ENCODE measurements at regions not wholly inside any gene's neighbourhood (a gene's known extent, or its start where the extent isn't known, plus 50 kb on each side); places are given as distances from the start of the nearest gene placed in this dataset.

DNA sequence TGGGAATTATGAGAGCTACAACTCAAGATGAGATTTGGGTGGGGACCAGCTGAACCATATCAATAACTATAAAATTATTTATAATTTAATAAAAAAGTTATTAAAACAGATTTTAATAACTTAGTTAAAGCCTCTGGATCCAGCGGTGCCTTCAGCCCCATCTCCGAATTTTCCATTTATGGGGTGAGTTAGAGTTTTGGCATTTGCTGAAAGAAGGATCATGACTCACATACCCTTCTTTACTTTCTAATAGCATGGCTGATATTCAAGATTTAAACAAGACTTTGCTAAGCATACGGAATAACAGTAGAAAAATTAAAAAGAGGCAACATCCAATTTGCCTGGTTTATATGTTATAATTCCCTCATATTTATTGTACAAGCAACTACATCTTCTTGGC, 94.5 kb downstream of the RDH14 start:
- DNase-seq (ENCODE audit: low spot score) = no peak

DNA sequence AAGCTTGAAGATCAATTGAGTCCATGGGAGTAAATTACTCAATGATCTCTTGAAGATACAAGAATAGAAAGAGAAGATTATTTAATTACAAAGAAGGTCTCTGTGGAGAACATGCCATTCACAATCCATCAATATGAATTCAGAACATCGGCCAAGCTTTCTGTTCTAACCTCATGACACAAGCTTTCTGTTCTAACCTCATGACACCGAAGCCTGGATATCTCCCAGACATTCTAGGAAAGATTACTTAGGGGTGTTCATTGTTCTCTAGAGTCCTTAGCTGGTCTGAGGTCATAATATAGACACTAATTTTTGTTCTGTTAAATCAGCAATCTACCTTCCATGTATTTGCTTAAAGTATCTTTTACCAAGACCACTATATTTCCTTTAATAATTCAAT, 95.5 kb downstream of the RDH14 start:
- no peak for DNase-seq (ENCODE audit: low spot score)

DNA sequence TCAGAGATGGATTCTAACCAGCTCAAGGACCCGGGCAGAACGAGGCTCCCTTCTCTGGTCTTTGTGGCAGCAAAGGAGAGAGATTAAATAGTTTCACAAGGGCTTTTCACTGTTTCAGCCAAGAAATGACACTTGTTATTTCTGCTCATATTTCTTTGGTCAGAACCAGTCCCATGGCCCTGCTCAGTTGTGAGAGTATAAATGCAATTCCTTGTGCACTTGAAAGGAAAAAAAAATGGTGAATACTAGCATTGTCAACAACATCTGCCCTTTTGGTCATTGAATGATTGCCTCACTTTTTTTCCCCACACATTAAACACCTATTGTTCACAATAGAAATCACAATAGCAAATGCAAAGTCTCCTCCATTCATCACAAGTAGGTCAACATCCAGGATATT, 104.4 kb downstream of the RDH14 start:
- no peak for DNase-seq (ENCODE audit: low spot score)

DNA sequence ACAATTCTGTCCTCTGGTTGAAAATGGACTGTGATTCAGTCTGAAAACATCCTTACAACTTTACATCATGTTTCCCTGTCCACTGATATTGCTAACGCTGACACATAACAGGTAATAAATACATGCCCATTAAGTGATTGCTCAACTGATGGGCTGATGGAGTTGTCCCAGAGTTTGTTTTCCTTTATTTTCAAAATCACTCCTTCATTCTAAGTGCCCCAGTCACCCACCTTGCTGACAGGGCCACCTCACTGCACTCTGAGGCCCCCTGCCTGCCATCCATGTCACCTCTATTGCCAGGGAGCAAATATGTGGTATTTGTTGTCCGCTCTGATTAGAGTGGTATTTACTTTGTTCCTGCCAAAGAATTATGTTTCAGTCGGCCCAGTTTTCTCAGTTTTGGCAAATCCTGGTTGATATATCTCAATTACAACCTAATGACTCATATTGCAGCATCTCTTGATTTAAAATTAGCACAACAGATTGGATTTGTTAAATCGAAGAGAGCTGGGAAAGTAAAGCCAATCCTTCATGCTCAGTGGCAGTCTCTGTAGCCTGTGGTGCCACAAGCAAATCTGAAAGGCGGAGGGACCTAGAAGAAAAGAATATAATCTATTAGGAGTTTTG, 105.1 kb downstream of the RDH14 start:
- no peak for DNase-seq (ENCODE audit: low spot score)

DNA sequence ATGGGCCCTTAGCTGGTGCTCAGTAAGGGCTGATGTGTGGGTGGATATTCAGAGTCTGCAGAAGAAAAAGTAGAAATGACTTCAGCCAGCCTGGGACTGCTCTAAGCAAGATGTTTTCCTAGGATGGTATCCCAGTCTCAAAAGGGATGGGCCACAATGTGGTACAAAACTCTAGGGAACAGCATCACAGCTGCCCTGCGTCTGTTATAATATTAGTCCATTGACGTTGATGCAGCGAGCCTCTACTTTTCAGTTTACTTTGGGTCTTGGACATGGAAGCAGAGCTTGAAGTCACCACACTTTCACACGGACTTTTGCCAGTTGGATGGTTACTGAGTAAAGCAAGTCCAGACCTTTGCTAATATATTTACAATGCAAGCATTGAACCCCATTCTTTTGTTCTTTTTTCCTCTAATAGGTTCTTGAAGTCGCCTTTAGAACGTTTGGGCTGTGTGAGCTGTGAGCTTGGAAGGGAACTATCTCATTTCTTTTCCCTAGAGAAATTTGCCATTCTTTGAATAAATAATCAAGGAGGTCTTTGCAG, 105.7 kb downstream of the RDH14 start:
- DNase-seq (ENCODE audit: low spot score) = no peak

DNA sequence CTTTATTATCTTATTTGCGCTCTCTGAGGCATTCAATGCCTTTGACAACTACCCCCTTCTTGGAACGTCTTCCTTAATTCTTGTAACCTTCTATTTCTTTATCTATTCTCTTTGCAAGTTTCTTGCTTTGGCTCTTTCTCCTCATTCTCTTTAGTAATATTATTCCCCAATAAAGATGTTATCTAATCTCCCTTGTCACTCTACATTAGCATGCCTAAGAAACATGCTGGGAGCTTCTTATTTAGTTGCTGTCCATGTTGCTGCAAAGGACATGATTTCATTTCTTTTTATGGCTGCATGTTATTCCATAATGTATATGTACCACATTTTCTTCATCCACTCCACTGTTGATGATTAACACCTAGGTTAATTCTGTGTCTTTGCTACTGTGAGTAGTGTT, 113.7 kb downstream of the RDH14 start:
- no peak for DNase-seq (ENCODE audit: low spot score)

DNA sequence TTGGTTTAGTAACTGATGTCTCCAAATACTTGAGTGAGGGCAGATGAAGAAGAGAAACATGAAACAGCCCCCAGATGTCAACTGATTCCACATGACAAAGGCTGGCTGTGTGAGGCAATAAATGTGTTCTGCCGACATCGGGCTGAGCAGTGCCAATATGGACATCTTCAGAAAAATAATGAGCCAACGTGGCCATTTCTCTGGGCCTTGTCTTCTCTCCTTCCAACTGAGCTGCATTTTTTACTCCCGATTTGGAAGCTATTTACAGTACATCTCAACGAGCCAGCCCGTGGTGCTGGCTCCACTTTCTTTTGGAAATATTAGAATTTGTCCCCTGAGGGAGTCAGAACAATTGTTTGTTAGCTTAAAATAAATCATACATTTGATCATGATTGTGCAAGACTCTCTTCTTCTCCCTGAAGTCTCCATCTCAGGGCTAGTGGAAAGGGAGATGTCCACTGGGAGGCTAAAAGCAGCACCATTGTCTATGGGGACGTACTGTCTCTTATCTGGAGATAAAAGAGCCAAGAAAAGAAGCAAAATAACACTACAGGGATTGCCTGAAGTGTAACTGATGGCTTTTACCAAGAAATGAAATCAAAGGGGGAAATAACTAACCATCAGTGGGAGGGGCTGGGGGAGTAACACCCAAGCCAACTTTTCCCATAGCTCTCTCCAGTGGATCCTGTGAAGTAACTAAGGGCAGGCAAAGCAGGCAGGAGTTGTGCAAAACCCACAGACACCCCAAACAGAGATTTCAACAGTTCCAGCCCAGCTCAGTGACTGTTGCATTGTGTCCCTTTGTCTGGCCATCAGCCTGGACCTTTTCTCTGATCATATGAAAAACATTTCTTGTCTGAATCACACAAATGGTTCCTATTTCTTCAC, 114.8 kb downstream of the RDH14 start:
- DNase-seq (ENCODE audit: low spot score) = no peak

DNA sequence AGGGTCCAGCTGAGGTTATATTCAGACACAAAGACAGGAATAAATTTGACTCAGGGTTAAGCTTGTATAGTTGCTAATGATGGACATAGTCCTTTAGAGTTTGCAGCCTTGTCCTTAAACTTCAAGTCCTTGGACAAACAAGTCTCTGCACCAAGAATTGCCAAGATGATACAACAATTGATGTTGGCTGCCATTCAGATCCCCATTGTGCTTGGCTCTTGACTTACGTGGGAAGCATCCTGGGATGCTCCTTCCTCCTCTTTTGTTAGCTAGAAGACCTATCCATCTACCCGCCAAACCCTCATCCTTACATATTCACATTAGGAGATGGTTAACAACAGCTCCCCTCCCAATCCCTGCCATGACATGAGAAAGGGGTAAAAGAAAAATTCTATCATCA, 115.6 kb downstream of the RDH14 start:
- DNase-seq (ENCODE audit: low spot score) = no peak

DNA sequence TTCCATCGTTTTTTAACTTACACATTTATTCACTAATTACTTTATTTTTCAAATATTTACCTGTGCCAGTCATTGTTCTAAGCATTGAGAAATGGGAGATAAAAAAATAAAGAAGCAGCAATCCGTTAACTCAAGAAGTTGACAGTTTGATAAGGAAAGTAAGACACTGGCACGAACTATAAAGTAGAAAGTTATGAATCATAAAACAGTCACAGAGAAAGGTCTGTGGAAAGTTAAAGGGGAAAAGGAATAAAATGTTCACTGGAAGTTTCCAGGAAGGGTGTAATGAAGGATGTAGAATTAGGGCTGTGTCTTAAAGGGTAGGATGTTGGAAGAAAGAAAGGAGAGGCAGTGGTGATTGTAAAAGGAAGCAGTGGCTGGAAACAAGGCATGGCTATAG, 118.9 kb downstream of the RDH14 start:
- DNase-seq (ENCODE audit: low spot score) = peak; percentile 73

DNA sequence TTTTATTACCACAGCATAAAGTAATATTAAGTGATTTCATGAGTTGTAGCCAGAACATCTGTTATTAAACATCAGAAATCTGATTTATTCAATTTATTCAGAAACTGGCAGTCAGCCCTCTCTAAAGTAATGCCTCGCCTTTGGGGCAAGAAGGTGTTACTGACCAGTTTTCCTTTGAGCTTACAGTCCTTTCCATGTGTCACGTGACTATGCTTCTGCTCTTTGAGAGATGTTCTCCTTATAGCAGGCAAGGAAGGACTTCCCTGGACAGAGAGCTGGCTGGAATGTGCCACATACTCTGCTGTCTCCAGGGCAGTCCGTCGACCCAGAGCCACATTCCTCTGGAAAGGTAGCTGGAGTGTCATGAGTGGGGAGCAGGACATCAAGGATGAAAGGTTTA, 119.7 kb downstream of the RDH14 start:
- DNase-seq (ENCODE audit: low spot score) = no peak

DNA sequence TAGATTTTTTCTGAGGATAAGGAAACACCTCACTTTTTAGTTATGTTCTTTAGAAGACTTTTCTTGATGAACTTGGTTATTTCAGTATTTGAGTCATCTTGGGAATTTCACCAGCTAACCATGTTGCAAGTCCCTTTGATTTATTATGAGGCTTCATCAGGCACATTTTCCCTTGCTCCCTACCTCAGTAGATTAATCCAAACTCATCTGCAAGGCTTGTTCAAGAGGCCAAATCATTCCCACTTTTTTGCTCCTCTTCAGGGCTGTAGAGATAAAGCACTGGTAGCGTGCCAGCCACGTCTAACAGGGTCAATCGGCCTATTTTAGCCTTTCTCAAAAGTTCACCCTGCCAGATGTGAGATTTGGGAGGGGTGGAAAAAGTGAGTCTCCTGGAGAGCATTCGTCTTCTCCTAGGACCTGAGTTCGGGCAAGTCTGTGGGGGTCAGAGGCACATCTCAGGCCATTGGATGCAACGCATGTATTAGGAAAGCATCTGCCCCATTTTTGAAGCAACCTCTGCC, 120.3 kb downstream of the RDH14 start:
- DNase-seq (ENCODE audit: low spot score) = peak; percentile 88

DNA sequence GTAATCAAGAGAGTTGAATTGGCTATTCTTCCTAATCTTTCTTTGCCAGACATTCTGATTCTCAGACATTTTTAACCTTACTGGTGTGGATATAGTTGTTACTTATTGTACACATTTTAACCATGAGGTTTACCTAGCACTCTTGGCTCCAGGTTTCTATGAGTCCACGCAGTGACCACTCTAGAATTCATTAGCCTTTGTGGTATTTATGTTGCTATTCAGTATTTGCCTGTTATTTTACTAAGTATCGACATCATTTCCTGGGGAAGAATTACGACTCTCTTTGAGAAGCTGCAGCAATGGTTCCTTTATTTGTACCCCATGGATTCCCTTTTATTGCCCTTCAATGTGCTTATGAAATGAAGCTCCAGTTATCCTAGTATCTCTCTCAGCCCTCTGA, 120.7 kb downstream of the RDH14 start:
- DNase-seq (ENCODE audit: low spot score) = no peak

DNA sequence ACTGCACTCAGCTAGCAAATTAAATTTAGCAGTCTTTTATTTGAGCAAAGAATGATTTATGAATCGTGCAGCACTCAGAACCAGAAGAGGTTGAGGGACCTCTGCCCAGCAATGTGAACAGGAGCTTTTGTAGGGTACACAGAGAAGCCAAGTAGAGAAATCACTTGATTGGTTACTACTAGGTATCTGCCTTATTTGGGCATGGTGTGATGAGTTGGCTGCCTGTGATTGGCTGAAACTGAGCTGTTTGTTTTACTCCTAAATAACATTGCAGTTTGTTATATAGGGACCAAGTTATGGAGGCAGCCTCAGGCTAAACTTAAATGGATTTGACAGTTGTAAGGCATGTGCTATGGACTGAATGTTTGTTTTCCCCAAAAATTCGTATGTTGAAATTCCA, 122.5 kb downstream of the RDH14 start:
- no peak for DNase-seq (ENCODE audit: low spot score)

DNA sequence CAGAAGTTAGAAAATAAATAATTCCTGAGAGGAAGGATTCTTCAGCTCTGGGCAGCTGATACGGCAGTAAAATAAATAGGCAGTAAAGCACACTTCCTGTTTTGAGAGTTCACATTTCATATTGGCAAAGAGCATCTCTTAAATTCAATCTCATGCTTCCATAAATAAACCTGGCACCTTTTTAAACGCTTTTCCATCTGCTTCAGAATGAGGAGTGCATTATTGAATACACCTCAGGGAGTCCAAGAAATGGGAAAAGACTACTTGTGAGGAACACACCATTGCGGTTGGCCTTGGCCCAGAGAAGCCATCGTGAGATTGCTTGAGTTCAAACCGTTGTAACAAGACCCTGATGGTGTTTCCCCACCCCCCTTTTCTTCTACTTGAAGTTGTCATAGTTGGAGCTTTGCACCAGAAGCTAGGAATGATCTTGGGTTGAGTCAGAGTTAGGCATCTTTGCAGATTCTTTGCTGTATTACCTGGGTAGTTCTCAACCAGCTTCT, 123.9 kb downstream of the RDH14 start:
- no peak for DNase-seq (ENCODE audit: low spot score)

DNA sequence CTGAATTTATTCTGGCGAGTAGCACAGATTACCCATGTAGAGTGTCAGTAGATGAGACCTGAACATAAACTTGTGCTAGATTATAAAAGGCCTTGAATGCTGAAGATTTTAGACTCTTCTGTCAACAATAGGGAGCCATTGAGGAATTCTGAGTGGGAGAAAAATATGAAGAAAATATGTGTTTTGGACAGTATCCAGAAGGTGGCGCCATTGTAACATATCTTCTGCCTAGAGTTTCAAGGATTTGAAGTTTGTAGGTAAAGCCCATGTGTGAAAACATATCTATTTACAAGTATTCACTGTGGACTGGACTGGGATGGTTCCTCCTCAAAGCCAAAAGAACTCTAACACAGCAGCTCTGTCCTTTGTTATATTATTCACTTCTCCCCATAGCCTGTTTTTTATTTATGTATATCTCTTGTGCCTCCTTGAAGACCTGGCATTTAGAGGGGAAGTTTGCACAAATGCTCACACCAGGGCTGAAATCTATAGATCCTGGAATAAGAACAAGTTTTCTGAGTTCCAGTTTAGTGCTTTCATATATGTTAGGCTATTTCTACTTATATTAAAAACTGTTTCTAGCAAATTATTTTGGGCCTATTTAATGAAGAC, 124.9 kb downstream of the RDH14 start:
- DNase-seq (ENCODE audit: low spot score) = peak; percentile 72

DNA sequence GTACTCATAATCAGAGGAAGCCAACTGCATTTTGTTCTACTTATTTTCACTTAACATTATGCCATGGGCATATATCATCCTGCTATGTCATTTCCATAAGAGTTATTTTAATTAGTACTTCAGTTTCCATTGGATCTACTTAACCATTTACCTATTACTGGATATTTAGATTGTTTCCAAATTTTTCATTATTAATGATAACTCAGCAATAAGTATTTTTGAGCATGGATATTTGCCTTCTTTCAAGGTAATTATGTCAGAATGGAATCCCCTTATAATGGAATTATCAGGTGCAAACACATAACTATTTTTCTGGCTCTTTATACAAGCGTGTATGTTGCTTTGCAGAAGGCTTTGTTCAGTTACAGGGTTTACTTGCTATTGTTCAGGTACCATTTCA, 126.6 kb downstream of the RDH14 start:
- no peak for DNase-seq (ENCODE audit: low spot score)

DNA sequence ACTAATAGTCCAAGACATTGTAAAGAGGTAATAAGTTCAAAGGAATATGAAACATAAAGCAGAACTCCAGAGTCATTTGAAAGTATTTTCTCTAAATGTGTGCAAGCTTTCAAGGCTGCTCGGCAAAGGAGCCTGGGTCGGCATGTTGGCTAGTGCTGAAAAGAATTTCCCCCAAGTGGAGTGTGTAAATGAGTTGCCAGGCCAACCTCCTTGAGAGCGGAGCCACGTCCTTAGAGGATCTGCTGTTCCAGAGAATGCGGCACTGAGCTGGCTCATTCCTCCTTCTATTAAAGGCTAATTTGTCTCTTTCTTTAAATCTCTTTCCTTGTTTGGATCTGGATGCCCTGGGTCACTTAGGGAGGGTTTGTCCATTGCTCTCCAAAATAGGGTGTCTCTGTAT, 127.5 kb downstream of the RDH14 start:
- peak; percentile 83 for DNase-seq (ENCODE audit: low spot score)

DNA sequence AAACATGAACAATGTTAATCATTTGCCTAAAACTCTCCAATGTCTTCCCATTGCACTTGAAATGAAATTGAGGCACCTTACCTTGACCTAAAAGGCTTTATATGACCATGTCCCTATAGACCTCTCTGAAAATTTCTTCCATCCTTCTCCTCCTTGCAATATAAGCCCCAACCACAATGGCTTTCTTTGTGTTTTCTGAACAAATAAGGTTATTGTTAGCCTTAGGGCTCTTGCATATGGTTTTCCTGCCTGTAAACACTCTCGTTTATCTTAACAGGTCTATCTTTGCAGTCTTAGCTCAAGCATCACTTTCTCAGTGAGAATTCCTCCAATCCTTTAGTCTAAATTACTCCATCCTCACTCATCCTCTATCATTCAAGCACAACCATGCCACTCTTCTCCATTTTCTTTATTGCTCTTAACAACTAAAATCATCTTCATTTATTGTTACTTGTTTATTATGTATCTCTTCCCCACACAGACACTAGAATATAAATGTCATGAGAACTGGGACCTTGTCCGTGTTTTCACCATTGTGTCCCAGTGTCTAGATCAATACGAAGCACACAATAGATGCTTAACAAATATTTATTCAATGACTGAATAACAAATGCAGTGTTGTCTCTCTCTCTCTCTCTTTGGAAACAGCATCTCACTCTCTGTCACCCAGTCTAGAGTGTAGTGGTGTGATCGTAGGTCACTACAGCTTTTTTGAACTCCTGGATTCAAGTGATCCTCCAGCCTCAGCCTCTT, 129.3 kb downstream of the RDH14 start:
- no peak for DNase-seq (ENCODE audit: low spot score)

DNA sequence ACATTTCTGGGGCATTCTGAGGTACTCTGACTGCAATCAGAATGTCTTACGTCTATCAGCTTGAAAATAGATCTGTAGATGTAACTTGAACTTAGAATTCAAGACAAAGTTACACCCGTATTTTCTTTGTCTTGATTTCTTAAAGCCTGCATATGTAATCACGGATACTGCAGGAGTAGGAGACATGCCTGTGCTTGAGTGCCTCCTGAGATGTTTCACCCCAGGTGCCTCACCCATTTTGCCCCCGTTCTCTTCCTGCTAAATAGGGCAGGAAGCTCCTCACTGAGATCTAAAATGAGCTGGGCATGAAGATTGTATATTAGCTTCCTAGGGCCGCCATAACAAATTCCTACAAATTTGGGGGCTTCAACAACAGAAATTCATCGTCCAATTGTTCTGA, 131.9 kb downstream of the RDH14 start:
- no peak for DNase-seq (ENCODE audit: low spot score)

DNA sequence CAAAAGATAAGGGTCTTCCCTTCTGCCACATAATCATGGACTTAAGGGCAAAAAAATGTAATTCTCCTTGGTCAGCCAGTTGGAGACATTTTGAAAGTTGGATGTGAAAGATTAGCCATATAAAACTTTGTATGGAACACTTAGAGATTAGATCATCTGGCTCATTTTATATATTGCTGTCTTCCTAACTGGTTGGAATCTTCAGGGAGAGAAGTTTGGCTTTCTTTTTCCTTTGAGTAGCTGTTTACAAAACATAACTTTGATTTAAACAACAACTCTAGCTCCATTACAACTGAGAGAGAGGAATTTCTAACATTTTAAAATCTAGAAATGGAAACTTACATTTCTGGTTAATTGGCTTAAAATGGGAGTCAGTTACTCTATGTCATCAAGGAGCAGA, 132.7 kb downstream of the RDH14 start:
- DNase-seq (ENCODE audit: low spot score) = no peak

DNA sequence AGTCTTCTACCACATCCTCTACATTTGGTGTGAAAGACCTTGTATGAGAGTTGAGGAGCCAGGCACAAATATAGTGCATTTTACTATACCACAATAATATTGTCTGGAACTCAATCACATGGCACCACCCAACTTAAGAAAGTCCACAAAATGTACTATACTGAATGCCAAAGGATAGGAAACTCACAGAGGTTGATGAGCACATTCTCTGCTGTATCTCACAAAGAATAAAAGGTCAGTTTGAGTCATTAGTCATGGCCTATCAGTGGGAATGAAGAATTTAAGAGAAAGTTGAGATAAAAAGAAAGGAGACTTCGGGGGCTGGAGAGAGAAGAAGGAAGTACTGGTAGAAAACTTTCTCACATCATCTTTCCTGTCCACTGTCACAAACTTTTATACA, 134.3 kb downstream of the RDH14 start:
- no peak for DNase-seq (ENCODE audit: low spot score)
